ENCODE measurements at regions not wholly inside any gene's neighbourhood (a gene's known extent, or its start where the extent isn't known, plus 50 kb on each side); places are given as distances from the start of the nearest gene placed in this dataset.
A peak's percentile ranks its signal among the peaks of the same experiment; 100 is the strongest.

DNA sequence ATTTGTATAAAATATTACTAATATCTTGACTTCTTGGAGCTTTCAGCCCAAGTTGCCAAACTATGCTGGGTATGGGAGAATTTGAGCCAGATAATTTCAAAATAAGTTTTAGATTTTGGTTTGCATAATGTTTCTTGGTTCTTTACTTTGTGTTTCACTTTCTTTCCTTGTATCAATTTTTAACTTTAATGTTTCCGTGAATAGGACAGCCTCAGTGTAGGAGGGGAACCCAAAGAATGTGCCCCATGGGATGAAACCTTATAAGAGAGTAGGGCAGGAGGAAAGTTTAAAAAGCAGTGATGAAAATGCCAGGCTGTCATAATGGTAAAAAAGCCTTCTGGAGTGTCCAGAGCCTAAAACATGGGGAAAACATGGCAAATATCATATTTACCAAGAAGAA lies 252.4 kb upstream of the IRAK1BP1 start:
- POLR2A ChIA-PET = no interaction called here
- TF ChIP-seq, protein P1, sequence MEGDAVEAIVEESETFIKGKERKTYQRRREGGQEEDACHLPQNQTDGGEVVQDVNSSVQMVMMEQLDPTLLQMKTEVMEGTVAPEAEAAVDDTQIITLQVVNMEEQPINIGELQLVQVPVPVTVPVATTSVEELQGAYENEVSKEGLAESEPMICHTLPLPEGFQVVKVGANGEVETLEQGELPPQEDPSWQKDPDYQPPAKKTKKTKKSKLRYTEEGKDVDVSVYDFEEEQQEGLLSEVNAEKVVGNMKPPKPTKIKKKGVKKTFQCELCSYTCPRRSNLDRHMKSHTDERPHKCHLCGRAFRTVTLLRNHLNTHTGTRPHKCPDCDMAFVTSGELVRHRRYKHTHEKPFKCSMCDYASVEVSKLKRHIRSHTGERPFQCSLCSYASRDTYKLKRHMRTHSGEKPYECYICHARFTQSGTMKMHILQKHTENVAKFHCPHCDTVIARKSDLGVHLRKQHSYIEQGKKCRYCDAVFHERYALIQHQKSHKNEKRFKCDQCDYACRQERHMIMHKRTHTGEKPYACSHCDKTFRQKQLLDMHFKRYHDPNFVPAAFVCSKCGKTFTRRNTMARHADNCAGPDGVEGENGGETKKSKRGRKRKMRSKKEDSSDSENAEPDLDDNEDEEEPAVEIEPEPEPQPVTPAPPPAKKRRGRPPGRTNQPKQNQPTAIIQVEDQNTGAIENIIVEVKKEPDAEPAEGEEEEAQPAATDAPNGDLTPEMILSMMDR (IDR thresholded peaks at IDR 0.05; ENCODE audit: insufficient read depth, low read length, missing control alignments) = no peak
- DNase-seq (ENCODE audit: low read depth, low spot score) = no peak
- CTCF ChIA-PET = interaction anchor here (0.8 to 2.3 kb wide), 2 partner anchors 8 to 178 kb away, joined by 3 to 9 read pairs; no protein-coding TSS in a partner anchor
- no peak overlapping the region for H3K4me3 ChIP-seq (ENCODE audit: low read depth, low read length)

DNA sequence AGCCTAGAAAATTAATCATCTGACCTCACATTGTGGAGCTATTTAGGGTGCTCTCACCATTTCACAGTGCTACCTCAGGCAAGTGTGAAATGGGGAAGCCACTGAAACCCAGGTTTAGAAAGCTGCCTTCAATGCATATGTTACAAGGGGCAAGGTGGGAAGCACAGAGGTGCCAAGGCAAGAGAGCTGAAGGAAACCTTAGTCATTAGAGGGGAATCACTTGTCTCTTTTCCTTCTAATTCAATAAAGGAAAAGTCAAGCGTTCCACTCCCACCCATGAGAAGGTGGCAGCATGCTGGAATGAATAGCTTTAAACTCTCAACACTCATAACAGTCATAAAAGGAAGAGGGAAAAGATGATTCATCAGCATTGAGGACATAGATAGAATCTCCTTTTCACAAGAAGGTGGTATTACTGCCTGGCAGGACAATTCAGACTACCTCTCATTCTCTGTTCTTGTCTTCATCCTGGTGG lies 251.9 kb upstream of the IRAK1BP1 start:
- ChIA-PET POLR2A (no interaction called here), CTCF (interaction anchor here (0.8 to 2.3 kb wide), 2 partner anchors 9 to 179 kb away, joined by 3 to 9 read pairs; no protein-coding TSS in a partner anchor)
- TF ChIP-seq, protein P1 (IDR thresholded peaks at IDR 0.05; ENCODE audit: insufficient read depth, low read length, missing control alignments) = no peak
- DNase-seq (ENCODE audit: low read depth, low spot score) = no peak
- H3K4me3 ChIP-seq (ENCODE audit: low read depth, low read length) = no peak overlapping the region

DNA sequence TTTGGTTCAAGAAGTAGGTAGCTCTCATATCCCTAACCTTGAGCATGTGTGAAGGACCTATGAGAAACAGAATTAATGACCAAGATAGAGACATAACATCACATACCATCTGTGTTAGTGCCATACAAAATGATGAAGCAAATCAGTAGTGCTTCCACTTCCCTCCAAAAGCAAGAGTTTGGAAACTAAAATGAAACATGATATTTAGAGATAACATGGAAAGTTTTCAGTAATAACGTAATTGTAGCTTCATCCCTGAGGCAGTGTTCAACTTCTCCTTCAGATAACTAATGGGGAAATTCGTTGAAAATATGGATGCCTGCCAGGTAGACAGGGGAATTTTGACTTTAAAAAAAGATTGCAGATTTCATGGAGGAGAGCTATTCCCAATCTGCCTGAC lies 248.4 kb upstream of the IRAK1BP1 start:
- no peak for DNase-seq (ENCODE audit: low read depth, low spot score)
- POLR2A ChIA-PET = no interaction called here
- H3K4me3 ChIP-seq (ENCODE audit: low read depth, low read length) = no peak overlapping the region
- TF ChIP-seq, protein P1 (IDR thresholded peaks at IDR 0.05; ENCODE audit: insufficient read depth, low read length, missing control alignments) = no peak
- CTCF ChIA-PET = interaction anchor here (0.6 to 1.3 kb wide), 2 partner anchors 8 to 9 kb away, joined by 3 to 5 read pairs; no protein-coding TSS in a partner anchor

DNA sequence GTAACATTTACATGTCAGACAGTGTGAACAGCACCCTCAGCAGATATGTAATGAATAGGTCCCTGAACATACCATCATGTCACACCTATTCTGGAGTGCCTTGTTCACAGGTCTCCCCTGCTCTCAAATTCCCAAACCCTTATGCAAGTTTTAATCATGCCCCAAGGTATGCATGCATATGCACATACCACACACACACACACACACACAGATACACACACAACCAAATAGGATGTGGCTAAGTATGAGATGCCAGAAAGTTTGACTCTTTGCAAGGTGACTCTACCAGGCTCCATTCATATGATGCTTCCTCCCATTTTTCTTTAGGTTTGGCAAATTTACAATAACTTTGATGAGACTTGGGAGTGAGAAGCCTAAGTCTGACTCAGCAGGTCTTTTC lies 243.8 kb upstream of the IRAK1BP1 start:
- H3K4me3 ChIP-seq (ENCODE audit: low read depth, low read length) = no peak overlapping the region
- TF ChIP-seq, protein P1 (IDR thresholded peaks at IDR 0.05; ENCODE audit: insufficient read depth, low read length, missing control alignments) = no peak
- CTCF ChIA-PET = no interaction called here
- POLR2A ChIA-PET = no interaction called here
- DNase-seq (ENCODE audit: low read depth, low spot score) = no peak

DNA sequence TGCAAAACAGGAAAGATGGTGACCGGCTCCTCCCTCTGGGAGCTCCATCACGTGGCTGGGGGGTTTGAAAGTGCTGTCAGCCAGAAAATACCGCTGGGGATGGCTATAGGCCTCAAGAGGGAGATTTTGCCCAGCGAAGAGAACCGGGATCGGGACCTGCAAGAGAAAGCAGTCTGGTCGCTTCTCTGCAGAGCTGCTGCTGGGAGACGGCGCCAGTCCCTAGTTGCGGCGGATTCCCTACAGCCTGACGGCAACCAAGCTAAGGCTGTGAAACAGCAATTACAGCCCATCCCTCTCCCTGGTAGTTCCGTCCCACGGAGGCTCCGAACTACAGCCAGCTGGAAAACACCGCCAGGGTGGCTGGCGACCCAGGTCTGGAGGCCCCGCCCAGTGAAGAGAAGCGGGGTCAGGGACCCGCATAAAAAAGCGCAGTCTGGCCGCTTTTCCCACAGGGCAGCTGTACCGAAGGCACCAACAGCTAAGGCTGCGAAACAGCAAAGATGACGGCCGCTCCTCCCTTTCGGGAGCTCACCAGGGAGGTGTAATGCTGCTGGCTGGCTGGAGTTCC lies 238.1 kb upstream of the IRAK1BP1 start:
- TF ChIP-seq, protein P1 (IDR thresholded peaks at IDR 0.05; ENCODE audit: insufficient read depth, low read length, missing control alignments) = no peak
- CTCF ChIA-PET = interaction anchor here (1.1 to 1.7 kb wide), 5 partner anchors 16 to 181 kb away, joined by 4 to 8 read pairs (median 5); no protein-coding TSS in a partner anchor
- POLR2A ChIA-PET = no interaction called here
- no peak for DNase-seq (ENCODE audit: low read depth, low spot score)
- H3K4me3 ChIP-seq (ENCODE audit: low read depth, low read length) = peak overlapping the region; percentile 50

DNA sequence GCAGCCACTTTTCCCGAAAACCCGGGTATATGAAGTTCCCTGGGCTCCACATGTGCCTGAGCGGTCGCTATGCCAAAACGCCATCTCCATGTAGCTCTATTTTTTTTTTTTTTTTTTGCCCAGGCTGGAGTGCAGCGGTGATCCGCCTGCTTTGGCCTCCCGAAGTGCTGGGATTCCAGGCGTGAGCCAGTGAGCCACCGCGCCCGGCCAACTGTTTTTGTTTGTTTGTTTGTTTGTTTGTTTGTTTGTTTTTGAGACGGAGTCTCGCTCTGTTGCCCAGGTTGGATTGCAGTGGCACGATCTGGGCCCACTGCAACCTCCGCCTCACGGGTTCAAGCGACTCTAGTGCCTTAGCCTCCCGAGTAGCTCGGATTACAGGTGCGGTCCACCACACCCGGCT lies 237.5 kb upstream of the IRAK1BP1 start:
- ChIA-PET POLR2A (no interaction called here), CTCF (interaction anchor here (1.1 to 1.7 kb wide), 3 partner anchors 17 to 180 kb away, joined by 5 to 8 read pairs (median 5); no protein-coding TSS in a partner anchor)
- TF ChIP-seq, protein P1 (IDR thresholded peaks at IDR 0.05; ENCODE audit: insufficient read depth, low read length, missing control alignments) = no peak
- no peak for DNase-seq (ENCODE audit: low read depth, low spot score)
- H3K4me3 ChIP-seq (ENCODE audit: low read depth, low read length) = no peak overlapping the region

Data from AG04449 (cell line).